Loucy (cell line): ENCODE measurements at regions not wholly inside any gene's neighbourhood (a gene's known extent, or its start where the extent isn't known, plus 50 kb on each side); places are given as distances from the start of the nearest gene placed in this dataset.

Experiments
- CTCF ChIP-seq: fragments of 200-600 bp; sonication (generic); conservative IDR thresholded peaks from 2 replicates; pipeline ENCODE4 v1.5.1; 2014; ENCODE audit warnings: mild to moderate bottlenecking, antibody characterized with exemption, low read length
- EZH2phosphoT487 ChIP-seq: fragments of 200-600 bp; IDR thresholded peaks from 2 replicates; pipeline ENCODE4 v1.6.1; 2018; ENCODE audit warnings: antibody characterized with exemption, mild to moderate bottlenecking, moderate library complexity, borderline replicate concordance

GRCh38 chr11:109783840-109784239, 309.4 kb upstream of the ZC3H12C start:
- TF ChIP-seq CTCF (no peak), EZH2phosphoT487 (no peak)
